Tongue (tissue), 1 donor: ENCODE measurements at regions not wholly inside any gene's neighbourhood (a gene's known extent, or its start where the extent isn't known, plus 50 kb on each side); places are given as distances from the start of the nearest gene placed in this dataset.
"Not testable (repeated sequence)": the region's sequence is repeated elsewhere in the genome, so short reads cannot be mapped to it uniquely, and the experiment has no call there.

ENCODE experiments used
- DNase-seq: peaks from one replicate; pipeline ENCODE4 v3.0.0-alpha.2; 2015

DNA sequence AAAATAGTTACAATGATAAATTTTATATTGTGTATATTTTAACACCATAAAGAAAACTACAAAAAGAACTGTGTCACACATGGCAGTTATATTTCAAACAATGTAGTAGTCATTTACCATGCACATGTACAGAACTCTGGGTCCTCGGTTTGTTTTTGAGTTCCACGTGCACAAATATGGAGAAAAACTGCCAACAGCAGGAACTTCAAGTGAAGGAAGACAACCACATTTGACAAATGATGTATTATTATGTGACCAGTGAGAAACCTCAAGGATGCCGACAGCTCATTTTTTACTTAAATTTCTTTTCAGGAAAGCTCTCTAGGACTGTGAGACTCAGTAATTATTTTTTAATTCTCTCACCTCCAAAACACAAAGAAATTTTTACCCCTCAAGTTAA is 244.2 kb upstream of the USP15 start:
- no peak for DNase-seq

DNA sequence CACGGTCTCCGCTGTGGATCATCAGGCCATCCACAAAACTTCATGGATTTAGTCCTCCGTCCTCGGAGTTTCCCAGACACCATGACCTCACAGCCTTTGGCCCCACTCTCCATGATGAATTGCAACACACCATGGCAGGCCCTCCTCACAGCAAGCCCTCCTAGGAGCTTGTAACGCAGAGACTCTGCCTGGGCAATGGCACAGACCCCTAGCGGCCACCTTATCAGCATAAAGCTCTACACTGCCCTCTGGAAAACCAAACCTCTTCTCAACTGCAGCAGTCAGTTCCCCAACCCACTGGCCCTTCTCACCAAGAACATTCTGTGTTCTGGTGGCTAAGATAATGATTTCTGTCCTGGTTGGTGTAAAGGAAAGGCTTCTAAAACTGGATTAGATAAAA is 238.4 kb upstream of the USP15 start:
- no peak for DNase-seq

DNA sequence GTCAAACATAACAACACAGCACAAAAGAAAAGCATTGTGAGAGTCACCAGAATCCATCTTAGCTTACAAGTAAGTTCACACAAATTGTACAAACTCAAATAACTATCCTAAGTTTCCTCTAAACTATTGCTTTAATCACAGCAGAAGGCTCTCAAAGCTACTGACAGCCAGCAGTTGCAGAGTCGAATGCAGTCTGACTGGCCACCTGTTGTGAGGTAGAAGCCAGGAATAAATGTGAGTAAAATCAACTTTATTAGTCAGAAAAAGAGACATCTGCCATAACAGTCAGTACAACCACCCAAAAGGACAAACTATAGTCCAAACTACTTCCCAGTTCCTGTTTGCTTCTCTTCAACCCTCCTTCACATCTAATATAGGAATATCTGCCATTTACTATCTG is 231.7 kb upstream of the USP15 start:
- DNase-seq = no peak

GRCh38 chr12:62032870-62033269 is 227.3 kb upstream of the USP15 start:
- no peak for DNase-seq

GRCh38 chr12:62044450-62045135 is 215.6 kb upstream of the USP15 start:
- DNase-seq = peak; percentile 12

DNA sequence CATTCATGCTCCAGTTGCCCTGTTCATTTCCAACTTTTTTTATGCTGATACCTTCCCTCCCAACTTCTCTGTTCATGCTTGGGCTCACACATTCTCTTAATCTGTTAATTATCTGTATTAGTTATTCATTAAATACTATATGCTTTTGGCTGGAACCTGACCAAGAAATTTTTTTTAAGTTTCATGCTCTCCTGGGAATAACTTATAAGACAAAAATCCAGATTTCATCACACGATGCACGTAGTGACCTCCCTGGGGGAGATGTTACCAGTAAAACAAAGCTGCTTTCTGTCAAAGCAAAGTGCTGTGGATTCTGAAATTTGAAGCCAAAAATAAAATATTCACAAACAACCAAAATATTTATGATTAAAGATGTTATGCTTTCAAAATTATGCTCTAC is 215.0 kb upstream of the USP15 start:
- no peak for DNase-seq

DNA sequence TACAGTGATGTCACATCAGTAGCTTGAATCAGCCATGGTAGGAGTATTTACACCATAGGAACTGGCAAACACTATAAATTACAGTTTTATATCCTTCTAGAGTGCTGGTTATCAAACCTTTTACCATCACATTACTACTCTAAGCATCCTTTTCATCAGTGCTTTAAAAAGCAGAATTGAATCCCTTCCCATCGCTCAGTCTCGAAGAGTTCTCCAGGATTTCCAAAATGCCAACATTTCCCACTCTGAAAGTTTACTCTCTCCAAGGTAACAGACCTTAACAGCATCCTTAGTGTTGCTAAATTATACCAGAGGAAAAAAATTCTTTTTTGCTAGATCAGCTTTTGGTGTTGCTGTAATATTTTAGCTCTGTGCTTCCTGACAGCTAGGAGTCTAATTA is 209.4 kb upstream of the USP15 start:
- no peak for DNase-seq

DNA sequence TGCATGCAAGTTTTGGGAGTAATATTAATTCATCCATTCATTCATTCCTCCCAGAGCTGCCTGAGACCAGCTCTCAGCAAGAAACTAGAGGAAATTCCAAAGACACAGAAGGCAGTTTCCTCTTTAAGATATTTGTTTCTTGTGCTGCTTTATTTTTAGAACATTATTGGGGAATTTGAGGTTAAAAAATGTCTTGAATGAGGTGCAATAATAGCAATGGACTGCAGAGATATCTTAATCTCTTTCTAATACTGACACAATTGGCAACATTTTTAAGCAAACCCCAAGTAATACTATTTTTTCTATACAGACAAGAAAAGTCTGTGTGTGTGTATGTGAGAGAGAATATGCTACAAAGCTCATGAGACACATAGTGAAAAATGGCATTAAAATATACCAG is 190.2 kb upstream of the USP15 start:
- no peak for DNase-seq

DNA sequence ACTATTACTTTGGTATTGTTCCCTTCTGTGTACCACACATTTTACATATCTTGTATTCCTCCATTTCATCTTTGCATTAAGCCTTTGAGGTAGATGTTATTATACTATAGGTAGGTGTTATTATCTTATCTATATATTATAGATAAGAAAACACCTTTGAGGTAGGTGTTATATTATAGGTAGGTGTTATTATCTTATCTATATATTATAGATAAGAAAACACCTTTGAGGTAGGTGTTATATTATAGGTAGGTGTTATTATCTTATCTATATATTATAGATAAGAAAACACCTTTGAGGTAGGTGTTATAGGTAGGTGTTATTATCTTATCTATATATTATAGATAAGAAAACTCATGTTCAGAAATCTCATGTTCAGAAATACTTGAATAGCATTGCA is 187.0 kb upstream of the USP15 start:
- not testable (repeated sequence) for DNase-seq

DNA sequence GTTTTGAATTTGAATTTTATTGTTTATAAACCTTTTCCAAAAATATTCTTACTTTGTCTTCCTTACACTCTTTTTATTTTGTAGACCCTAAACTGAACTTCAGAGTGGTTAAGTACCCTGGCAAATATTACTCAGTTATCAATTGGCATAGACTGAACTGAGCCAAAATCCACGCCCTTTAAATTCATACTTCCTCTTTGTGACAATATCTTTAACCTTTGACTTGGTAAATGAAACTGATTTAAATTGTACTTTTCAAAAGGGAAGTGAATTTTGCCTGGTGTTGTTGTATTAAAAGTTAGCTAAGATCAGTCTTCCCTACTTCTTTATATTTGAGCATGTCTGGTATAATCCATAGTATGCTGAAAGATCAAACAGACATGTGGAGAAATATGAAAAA is 184.3 kb upstream of the USP15 start:
- no peak for DNase-seq

DNA sequence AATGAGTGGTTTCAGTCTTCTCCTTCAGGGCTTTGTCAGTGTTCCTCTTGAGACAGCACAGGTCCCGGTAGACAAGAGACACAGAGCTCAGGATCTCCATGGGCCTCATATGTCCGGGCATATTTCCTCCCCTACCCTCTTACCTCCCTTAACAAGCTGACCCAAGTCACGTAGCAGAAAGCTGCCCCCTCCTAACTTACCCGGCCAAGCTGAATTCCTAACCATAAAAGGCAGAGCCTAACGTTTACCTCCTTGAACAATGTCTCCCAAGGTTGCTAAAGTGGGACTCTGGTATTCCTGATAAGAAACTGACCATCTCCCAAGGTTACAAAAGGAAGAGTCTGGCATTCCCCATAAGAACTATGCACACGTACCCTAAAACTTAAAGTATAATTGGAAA is 182.2 kb upstream of the USP15 start:
- no peak for DNase-seq

DNA sequence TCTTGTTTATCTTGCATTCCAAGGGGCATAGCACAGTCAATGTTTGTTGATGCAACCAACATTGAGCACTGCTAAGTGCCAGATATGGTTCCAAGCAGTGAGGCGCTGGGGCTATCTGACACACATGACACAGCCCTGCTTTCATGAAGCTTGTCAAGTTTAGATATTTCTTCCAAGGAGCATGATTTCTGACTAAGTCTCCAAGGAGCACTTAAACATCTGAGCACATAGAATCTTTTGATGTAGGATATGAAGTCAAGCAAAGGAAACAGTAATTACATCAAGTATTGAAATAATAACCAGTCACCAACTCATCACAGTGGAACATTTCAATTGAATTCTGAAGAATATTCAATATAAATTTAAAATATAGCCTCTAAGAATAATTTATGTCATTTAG is 177.8 kb upstream of the USP15 start:
- no peak for DNase-seq

- no peak for DNase-seq
Measured at GRCh38 chr12:62098132-62098531, 162.1 kb upstream of the USP15 start.

DNA sequence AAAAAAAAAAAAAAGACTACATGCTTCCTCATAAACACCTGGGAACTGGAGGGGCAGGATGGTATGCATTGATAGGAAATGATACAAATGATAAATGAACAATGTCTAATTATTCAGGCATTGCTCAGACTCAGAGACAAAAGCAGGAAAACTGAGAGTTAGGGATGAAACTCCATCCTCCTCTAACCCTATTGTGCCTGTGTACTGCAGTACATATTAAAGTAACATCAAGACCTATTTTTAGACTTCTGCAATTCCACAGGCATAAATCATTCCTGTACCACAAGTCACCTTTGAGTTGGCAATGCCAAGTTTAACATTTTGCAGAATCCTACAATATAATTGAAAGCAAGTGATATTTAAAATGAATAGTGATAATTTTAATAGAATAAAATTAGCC is 156.5 kb upstream of the USP15 start:
- no peak for DNase-seq

DNA sequence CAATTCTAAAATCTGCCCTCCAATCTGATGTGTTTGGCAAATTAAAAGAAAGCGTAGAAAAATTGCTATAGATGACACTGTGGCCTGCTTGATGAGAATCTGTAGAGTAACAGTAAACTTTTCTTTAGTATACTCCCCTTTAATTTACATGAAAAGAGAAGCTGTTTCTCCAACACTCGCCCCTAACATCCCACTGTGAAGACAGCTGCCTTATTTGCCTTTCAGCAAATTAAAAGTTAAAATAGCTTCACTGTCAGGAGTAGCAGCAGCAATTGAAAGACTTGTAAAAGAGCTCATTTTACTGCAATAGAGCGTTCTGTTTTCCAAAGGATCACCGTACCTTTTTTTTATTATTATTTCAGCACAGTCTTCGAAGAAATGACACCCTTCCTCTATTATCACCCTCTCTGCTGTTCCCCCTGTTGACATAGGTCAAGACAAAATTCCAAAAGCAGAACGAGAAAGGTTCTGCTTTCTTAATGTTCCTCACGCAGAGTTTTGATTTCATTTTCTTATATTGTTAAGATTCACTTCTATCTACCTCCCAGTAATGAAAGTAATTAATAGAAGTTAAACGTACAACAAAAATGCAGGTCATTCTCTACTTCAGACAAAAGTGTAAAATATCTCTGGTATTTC is 153.5 kb upstream of the USP15 start:
- no peak for DNase-seq

DNA sequence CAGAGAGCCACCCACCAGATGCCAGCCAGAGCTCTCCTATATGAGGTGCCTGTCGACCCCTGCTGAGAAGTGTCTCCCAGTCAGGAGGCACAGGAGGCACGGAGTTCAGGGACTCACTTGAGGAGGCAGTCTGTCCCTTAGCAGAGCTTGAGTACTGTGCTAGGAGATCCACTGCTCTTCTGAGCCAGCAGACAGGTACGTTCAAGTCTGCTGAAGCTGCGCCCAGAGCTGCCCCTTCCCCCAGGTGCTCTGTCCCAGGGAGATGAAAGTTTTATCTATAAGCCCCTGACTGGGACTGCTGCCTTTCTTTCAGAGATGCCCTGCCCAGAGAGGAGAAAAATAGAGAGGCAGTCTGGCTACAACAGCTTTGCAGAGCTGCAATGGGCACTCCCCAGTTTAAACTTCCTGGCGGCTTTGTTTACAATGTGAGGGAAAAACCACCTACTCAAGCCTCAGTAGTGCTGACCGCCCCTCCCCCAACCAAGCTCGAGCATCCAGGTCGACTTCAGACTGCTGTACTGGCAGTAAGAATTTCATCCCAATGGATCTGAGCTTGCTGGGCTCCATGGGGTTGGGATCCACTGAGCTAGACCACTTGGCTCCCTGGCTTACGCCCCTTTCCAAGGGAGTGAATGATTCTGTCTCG is 146.7 kb upstream of the USP15 start:
- no peak for DNase-seq

GRCh38 chr12:62116986-62117385 is 143.2 kb upstream of the USP15 start:
- peak; percentile 19 for DNase-seq

- DNase-seq = peak; percentile 60
Measured at GRCh38 chr12:62123721-62124203, 136.4 kb upstream of the USP15 start.

- no peak for DNase-seq
Measured at GRCh38 chr12:62127516-62127915, 132.7 kb upstream of the USP15 start.

DNA sequence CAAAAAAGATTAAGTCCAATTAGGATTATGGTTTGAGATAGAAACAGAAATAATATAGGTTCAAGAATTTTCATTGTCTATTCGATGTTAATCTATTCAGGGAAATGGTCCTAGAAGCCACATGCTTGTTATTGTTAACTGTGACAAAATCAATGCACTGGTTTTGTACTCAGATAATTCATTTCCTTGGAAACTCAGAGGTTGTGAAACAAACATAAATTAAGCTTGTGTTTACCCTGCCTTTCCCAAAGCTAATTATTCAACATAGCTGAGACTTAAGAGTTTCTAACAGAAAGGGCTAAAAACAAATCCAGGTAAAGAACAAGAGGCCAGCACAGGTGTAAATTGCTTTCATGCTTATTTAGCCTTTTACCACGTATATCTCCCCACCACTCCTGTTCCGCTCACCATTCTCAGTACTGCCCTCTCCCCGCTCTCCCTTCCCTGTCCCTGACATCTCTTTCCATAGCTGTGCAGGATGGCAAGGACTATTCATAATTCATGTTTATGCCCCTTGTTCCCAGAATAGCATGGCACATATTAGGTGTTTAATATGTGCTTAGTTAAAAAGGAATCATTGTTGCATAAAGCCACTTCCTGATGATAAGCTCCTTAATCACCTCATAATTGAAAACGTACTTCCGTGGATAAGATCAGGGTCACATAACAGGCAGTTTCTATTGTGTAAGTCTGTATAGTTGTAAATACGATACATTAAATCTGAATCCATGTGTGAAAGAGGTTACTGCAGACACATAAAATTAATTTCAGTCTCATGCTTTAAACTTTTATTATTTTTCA is 131.8 kb upstream of the USP15 start:
- DNase-seq = no peak

DNA sequence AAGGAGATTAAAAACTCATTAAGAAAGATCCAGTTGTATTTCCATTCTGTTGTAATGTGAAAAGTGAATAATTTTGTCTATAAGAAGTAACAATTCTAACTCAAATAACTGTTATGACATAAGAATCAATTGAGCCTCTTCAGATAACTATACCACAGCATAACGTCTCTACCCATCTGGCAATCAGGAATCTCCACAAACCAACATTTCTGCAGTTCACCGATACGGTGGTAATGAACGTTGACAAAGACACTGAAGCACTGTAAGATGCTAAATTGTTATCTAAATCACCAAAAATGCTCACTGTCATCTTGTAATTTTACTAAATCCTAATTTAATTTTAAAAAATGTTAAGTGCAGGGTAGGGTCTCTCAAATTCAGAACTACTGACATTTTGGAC is 130.9 kb upstream of the USP15 start:
- DNase-seq = no peak

DNA sequence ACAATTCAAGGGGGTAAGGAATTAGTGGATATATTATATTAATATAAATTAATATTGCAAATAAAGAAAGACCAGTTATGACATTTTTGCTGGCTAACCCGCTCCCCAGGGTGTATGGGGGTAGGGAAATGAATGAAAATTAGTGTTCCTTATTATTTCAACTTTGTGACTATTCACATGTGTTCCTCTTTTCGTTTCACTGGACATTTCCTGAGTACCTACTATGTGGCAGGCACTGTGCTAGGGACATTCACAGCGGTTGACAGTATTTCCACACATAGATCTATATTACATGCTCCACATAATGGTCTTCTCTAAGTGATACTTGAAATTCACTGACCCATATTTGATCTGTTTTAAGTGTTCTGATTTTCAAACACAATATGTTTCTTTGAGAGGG is 129.8 kb upstream of the USP15 start:
- no peak for DNase-seq
